Thyroid gland (tissue), 4 donors: ENCODE measurements at regions not wholly inside any gene's neighbourhood (a gene's known extent, or its start where the extent isn't known, plus 50 kb on each side); places are given as distances from the start of the nearest gene placed in this dataset.

Experiments
- DNase-seq, 2 donors: peaks; one replicate each; pipeline ENCODE4 v3.0.0-alpha.2; 2019
- H3K27ac ChIP-seq, 3 donors: fragments of 200-600 bp; sonication (generic); 1 replicate in 2 of 3; 2 replicates in 1 of 3; pipeline ENCODE4 v1.5.1; 2016 to 2019; ENCODE audit warnings: mild to moderate bottlenecking in 1 of 3, moderate library complexity in 1 of 3
- H3K27me3 ChIP-seq: fragments of 200-600 bp; sonication (generic); one replicate; pipeline ENCODE4 v1.5.1; 2019
- H3K36me3 ChIP-seq, 2 donors: fragments of 200-600 bp; sonication (generic); one replicate each; pipeline ENCODE4 v1.5.1; 2016 to 2019
- H3K4me1 ChIP-seq, 2 donors: fragments of 200-600 bp; sonication (generic); one replicate each; pipeline ENCODE4 v1.5.1; 2017 to 2019
- H3K4me3 ChIP-seq, 3 donors: fragments of 200-600 bp; sonication (generic); replicated peaks in 1 of 3; 1 replicate in 2 of 3; 2 replicates in 1 of 3; pipeline ENCODE4 v1.5.1; 2016; ENCODE audit warnings: mild to moderate bottlenecking in 1 of 3
- H3K9me3 ChIP-seq: fragments of 200-600 bp; sonication (generic); one replicate; pipeline ENCODE4 v1.5.1; 2017
- CTCF ChIP-seq, 6 experiments: fragments of 200-600 bp in 3 of 6; fragments of 450-650 bp in 3 of 6; sonication (generic) in 3 of 6; IDR thresholded peaks; one replicate each; pipeline ENCODE4 v1.5.1; 2016 to 2019; ENCODE audit warnings: antibody characterized with exemption in 6 of 6, mild to moderate bottlenecking in 2 of 6, inconsistent platforms in 1 of 6, moderate library complexity in 1 of 6
- POLR2A ChIP-seq, 2 donors: fragments of 450-650 bp; IDR thresholded peaks; one replicate each; pipeline ENCODE4 v1.6.1; 2017; ENCODE audit warnings: antibody characterized with exemption in 2 of 2, mild to moderate bottlenecking in 2 of 2, moderate library complexity in 1 of 2
- WGBS, 2 donors: methylation state at CpG; one replicate each; pipeline ENCODE4 v1.1.5; 2017; 5-methylcytosine and 5-hydroxymethylcytosine counted together
- intact Hi-C: fragments of 100-400 bp; cut with DNase I; formaldehyde crosslinking; loops from one replicate; pipeline ENCODE4 v1.15.1; 2023

- Histone ChIP-seq H3K4me3 (no peak overlapping the region), H3K27me3 (no peaks in the 10 kb centered on the region), H3K9me3 (no peaks in the 10 kb centered on the region), H3K36me3 (no peaks in the 10 kb centered on the region), H3K4me1 (no peaks in the 10 kb centered on the region), H3K27ac (no peak overlapping the region)
- no peak for TF ChIP-seq CTCF (IDR thresholded peaks at IDR 0.05)
- no peak for TF ChIP-seq POLR2A (IDR thresholded peaks at IDR 0.05)
- DNase-seq: no peak
- 90 to 91% methylated on average over 4 of the region's 4 CpGs for WGBS, 2 donors
- intact Hi-C loops: no loop called here
Observed at GRCh38 chr1:87398641-87399040, 70.0 kb downstream of the LMO4 start.

GRCh38 chr1:87399264-87399663 is 70.6 kb downstream of the LMO4 start:
- no peaks in the 10 kb centered on the region for H3K9me3 ChIP-seq
- DNase-seq: no peak
- no peak overlapping the region for H3K4me3 ChIP-seq
- no peaks in the 10 kb centered on the region for H3K27me3 ChIP-seq
- no peaks in the 10 kb centered on the region for H3K4me1 ChIP-seq
- no peaks in the 10 kb centered on the region for H3K36me3 ChIP-seq
- intact Hi-C loops: no loop called here
- no peak overlapping the region for H3K27ac ChIP-seq
- 77 to 82% methylated on average over 2 of the region's 2 CpGs for WGBS, 2 donors
- TF ChIP-seq CTCF (IDR thresholded peaks at IDR 0.05): no peak
- no peak for TF ChIP-seq POLR2A (IDR thresholded peaks at IDR 0.05)

- Histone ChIP-seq H3K27me3 (no peaks in the 10 kb centered on the region), H3K27ac (no peak overlapping the region), H3K4me3 (no peak overlapping the region), H3K9me3 (no peaks in the 10 kb centered on the region), H3K36me3 (no peaks in the 10 kb centered on the region), H3K4me1 (no peaks in the 10 kb centered on the region)
- peak; percentile 13 to 20 for DNase-seq
- TF ChIP-seq CTCF (IDR thresholded peaks at IDR 0.05) (no peak), POLR2A (IDR thresholded peaks at IDR 0.05) (no peak)
- 39 to 45% methylated on average over 4 of the region's 4 CpGs for WGBS, 2 donors
- intact Hi-C loops: no loop called here
Observed at GRCh38 chr1:87399701-87400100, 71.0 kb downstream of the LMO4 start.

GRCh38 chr1:87400813-87401212 is 72.1 kb downstream of the LMO4 start:
- Histone ChIP-seq H3K4me1 (no peaks in the 10 kb centered on the region), H3K4me3 (no peak overlapping the region), H3K27ac (no peak overlapping the region), H3K27me3 (no peaks in the 10 kb centered on the region), H3K9me3 (no peaks in the 10 kb centered on the region), H3K36me3 (no peaks in the 10 kb centered on the region)
- 100% methylated on average over 1 of the region's 1 CpG for WGBS, 2 donors
- TF ChIP-seq CTCF (IDR thresholded peaks at IDR 0.05): no peak
- intact Hi-C loops: no loop called here
- DNase-seq: no peak

- TF ChIP-seq CTCF (IDR thresholded peaks at IDR 0.05) (no peak), POLR2A (IDR thresholded peaks at IDR 0.05) (no peak)
- H3K36me3 ChIP-seq: no peaks in the 10 kb centered on the region
- 73 to 83% methylated on average over 6 of the region's 6 CpGs for WGBS, 2 donors
- H3K27me3 ChIP-seq: no peaks in the 10 kb centered on the region
- H3K4me1 ChIP-seq: no peaks in the 10 kb centered on the region
- intact Hi-C loops: no loop called here
- H3K4me3 ChIP-seq: no peak overlapping the region
- H3K27ac ChIP-seq: no peak overlapping the region
- DNase-seq: no peak
- H3K9me3 ChIP-seq: no peaks in the 10 kb centered on the region
Observed at GRCh38 chr1:87402241-87403002, 73.7 kb downstream of the LMO4 start.
